Stimulated activated CD4-positive, alpha-beta T cell treated with anti-CD3 and anti-CD28 coated beads, Interleukin-1b, Interleukin-23, amount 100 ng/mL, for 1 hour (primary cell): ENCODE measurements at regions not wholly inside any gene's neighbourhood (a gene's known extent, or its start where the extent isn't known, plus 50 kb on each side); places are given as distances from the start of the nearest gene placed in this dataset.

ENCODE experiments used
- DNase-seq, 2 donors: peaks; one replicate each; pipeline ENCODE4 v3.0.0-alpha.2; 2020; ENCODE audit warnings: low read depth in 2 of 2

DNA sequence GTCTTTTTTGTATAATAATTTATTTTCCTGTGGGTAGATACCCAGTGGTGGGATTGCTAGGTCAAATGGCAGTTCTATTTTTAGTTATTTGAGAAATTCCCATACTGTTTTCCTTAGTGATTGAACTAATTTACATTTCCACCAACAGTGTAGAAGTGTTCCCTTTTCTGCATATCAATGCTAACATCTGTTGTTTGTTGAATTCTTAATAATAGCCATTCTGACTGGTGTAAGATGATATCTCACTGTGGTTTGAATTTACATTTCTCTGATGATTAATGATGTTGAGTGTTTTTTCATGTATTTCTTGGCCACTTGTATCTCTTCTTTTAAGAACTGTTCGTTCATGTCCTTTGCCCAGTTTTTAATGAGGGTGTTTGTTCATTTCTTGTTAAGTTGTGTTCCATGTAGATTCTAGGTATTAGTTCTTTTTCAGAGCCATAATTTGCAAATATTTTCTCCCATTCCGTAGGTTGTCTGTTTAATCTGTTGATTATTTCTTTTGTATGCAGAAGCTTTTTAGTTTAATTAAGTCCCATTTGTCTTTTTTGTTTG is 713.3 kb upstream of the EPHA6 start:
- no peak for DNase-seq

DNA sequence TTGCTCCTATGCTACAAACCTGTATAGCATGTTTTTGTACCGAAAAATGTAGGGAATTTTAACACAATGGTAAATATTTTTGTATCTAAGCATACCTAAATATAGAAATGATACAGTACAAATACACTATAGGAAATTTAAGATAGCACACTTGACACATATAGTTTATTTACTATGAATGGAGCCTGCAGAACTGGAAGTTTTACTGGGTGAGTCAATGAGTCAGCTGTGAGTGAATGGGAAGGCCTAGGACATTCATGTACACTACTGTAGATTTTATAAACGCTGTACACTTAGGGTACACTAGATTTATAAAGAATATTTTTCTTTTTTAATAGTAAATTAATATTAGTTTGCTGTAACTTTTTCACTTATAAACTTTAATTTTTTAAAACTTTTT is 707.7 kb upstream of the EPHA6 start:
- DNase-seq: no peak
